ENCODE measurements at regions not wholly inside any gene's neighbourhood (a gene's known extent, or its start where the extent isn't known, plus 50 kb on each side); places are given as distances from the start of the nearest gene placed in this dataset.

DNA sequence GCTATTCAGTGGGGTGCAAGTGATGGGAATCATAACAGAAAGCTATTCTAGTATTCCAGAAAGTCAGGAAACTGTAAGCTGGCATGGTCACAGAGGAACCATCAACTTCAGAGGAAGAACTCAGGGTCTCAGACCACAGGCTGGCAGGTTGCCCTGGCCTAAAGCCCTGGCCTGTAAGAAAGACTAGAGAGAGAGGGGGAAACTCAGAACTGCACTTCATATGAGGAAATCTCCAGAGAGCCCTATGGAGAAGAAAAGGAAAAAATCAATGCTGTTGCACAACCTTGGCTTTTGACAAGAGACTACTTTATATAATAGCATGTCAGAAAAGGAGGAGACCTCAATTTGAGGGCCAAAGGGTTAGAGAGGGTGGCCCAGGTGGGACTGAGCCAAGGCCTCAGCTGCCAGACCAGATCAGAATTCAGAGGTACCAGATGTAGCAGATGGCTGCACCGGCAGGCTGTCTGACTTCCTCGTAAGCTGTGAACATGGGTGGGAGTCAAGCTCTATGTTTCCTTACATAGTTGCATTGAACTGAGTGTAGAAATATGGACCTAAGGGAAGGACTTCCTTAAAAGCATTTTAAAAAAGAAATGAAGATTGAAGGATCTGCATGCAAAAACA is 333.8 kb downstream of the PDCD6IP start:
- no peak for TF ChIP-seq POLR2A (IDR thresholded peaks at IDR 0.05; ENCODE audit: low read depth, low read length)
- no peak for TF ChIP-seq POLR2AphosphoS5 (IDR thresholded peaks at IDR 0.05; ENCODE audit: low read depth, low read length)
